DOHH2 (cell line): ENCODE measurements at regions not wholly inside any gene's neighbourhood (a gene's known extent, or its start where the extent isn't known, plus 50 kb on each side); places are given as distances from the start of the nearest gene placed in this dataset.

Experiments
- EZH2phosphoT487 ChIP-seq: fragments of 200-600 bp; sonication (generic); IDR thresholded peaks from 2 replicates; pipeline ENCODE4 v1.6.1; 2017; ENCODE audit warnings: borderline replicate concordance, mild to moderate bottlenecking, antibody characterized with exemption, low read length, moderate library complexity, mixed read lengths
- TF ChIP-seq, protein P1 (sequence below): fragments of 200-600 bp; sonication (generic); IDR thresholded peaks from one replicate; pipeline ENCODE4 v1.5.1; 2014; ENCODE audit warnings: antibody characterized with exemption, mild to moderate bottlenecking, low read depth, low read length; ENCODE audit not compliant: poor library complexity, severe bottlenecking

DNA sequence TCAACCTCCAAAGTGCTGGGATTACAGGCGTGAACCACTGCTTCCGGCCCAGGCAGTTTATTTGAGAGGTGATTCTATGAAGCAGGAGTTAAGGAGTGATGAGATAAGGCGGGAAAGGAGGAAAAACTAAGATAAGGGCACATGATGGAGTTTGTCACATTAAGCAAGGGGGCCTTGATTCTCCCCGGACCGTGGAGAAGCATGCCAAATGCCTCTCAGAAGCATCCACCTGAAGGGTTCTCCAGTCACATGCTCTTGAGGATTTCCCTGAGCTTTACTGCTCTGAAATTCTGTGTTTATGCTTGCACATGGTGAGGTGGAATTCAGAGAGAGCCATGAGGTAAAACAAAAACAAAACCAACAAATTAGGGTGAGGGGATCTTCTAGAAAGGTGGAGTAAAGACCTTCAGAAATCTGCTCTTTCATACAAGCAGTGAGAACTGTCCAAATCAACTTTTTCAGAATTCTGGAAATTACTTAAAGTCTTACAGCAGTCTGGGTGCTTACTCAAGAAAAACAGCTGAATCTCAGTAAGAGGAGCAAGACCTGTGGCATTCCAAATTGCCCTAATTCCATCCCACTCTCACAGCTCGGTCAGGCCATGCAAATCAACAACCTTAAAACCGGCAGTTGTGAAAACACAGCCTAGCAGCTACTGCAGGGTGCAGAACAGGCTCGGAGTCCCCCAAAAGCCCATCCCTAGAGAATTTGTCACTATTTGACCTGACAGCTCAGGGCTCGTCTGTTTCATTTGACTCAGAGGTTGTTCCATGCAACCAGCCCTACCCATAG is 69.1 kb upstream of the CTLA4 start:
- TF ChIP-seq, protein P1, sequence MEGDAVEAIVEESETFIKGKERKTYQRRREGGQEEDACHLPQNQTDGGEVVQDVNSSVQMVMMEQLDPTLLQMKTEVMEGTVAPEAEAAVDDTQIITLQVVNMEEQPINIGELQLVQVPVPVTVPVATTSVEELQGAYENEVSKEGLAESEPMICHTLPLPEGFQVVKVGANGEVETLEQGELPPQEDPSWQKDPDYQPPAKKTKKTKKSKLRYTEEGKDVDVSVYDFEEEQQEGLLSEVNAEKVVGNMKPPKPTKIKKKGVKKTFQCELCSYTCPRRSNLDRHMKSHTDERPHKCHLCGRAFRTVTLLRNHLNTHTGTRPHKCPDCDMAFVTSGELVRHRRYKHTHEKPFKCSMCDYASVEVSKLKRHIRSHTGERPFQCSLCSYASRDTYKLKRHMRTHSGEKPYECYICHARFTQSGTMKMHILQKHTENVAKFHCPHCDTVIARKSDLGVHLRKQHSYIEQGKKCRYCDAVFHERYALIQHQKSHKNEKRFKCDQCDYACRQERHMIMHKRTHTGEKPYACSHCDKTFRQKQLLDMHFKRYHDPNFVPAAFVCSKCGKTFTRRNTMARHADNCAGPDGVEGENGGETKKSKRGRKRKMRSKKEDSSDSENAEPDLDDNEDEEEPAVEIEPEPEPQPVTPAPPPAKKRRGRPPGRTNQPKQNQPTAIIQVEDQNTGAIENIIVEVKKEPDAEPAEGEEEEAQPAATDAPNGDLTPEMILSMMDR, result no peak
- TF ChIP-seq EZH2phosphoT487, result no peak
